K562 (cell line): ENCODE measurements at regions not wholly inside any gene's neighbourhood (a gene's known extent, or its start where the extent isn't known, plus 50 kb on each side); places are given as distances from the start of the nearest gene placed in this dataset.

Experiments
- ATAC-seq: fragments of 200-7000 bp; cut with Tn5 transposase; 3 replicates; pipeline ENCODE4 v1.9.1; 2020; ENCODE audit warnings: moderate library complexity
- BruUV-seq: library from RNA; stranded (reverse); fragments of 400-500 nt; replicated peaks from 2 replicates; lab custom pipeline; 2021; lab: Mats Ljungman, UMichigan
- CTCF ChIA-PET: fragments of 300-600 bp; formaldehyde crosslinking; extraction: SDS; loops from one replicate; lab custom pipeline; 2021; ENCODE audit warnings: low intra/inter-chr PET ratio; lab: Yijun Ruan, JAX
- POLR2A ChIA-PET: fragments of 300-600, 350-650 bp; sonication (Branson Sonifier 250); formaldehyde crosslinking; extraction: SDS; loops from one replicate; lab custom pipeline; 2021; ENCODE audit warnings: antibody characterized with exemption, inconsistent platforms; lab: Yijun Ruan, JAX
- DNase-seq, 4 experiments: peaks; one replicate each; pipeline versions ENCODE4 v3.0.0 to v3.0.0-alpha.2; 2011 to 2018; ENCODE audit warnings: low spot score in 3 of 4, mixed read lengths in 3 of 4; ENCODE audit errors: extremely low read depth in 1 of 4
- FAIRE-seq: peaks from 2 replicates; lab custom pipeline; 2011; peaks lifted over from hg19 to GRCh38; lab: Jason Lieb, UNC
- H2AFZ ChIP-seq: 2 replicates; pipeline ENCODE4 v1.6.0; 2011; ENCODE audit warnings: low read depth, low read length, control low read depth, inconsistent platforms
- H3K27ac ChIP-seq: fragments of 200-600 bp; 3 replicates; pipeline ENCODE4 v1.8.0; 2011; ENCODE audit warnings: low read depth, mild to moderate bottlenecking, control low read depth, inconsistent platforms, low read length, moderate library complexity, mixed read lengths; ENCODE audit errors: extremely low read depth
- H3K27me3 ChIP-seq, 2 experiments: fragments of 300-600 bp in 1 of 2; 2 replicates in 1 of 2; 3 replicates in 1 of 2; pipeline versions ENCODE4 v1.6.0 to v1.8.0; 2011; ENCODE audit warnings: inconsistent platforms in 2 of 2, low read length in 2 of 2, mild to moderate bottlenecking in 1 of 2, mixed read lengths in 1 of 2, moderate library complexity in 1 of 2; ENCODE audit not compliant: control insufficient read depth in 2 of 2, insufficient read depth in 2 of 2
- H3K36me3 ChIP-seq: fragments of 300-600 bp; 3 replicates; pipeline ENCODE4 v1.8.0; 2011; ENCODE audit warnings: mild to moderate bottlenecking, low read length, inconsistent platforms; ENCODE audit not compliant: control insufficient read depth, insufficient read depth
- H3K4me1 ChIP-seq, 2 experiments: fragments of 200-600 bp in 1 of 2; replicated peaks in 1 of 2; 2 replicates in 1 of 2; 3 replicates in 1 of 2; pipeline versions ENCODE4 v1.5.1 to v1.8.0; 2011; ENCODE audit warnings: inconsistent platforms in 2 of 2, low read length in 2 of 2, mild to moderate bottlenecking in 1 of 2, mixed read lengths in 1 of 2, moderate library complexity in 1 of 2; ENCODE audit not compliant: control insufficient read depth in 2 of 2, insufficient read depth in 2 of 2
- H3K4me2 ChIP-seq: 2 replicates; pipeline ENCODE4 v1.6.1; 2011; ENCODE audit warnings: low read length, control low read depth, inconsistent platforms, mixed read lengths; ENCODE audit not compliant: insufficient read depth
- H3K4me3 ChIP-seq: fragments of 200-600 bp; sonication (generic), shearing (Covaris generic); 2 replicates; pipeline ENCODE4 v1.5.1; 2016; ENCODE audit warnings: control low read depth, inconsistent platforms
- H3K79me2 ChIP-seq: fragments of 200-600 bp; 3 replicates; pipeline ENCODE4 v1.8.0; 2011; ENCODE audit warnings: low read length, inconsistent platforms; ENCODE audit not compliant: control insufficient read depth, insufficient read depth
- H3K9ac ChIP-seq, 2 experiments: 2 replicates each; pipeline versions ENCODE4 v1.6.0 to v1.6.1; 2011; ENCODE audit warnings: low read depth in 2 of 2, low read length in 2 of 2, control low read depth in 1 of 2, inconsistent platforms in 1 of 2, mild to moderate bottlenecking in 1 of 2, mixed read lengths in 1 of 2; ENCODE audit not compliant: insufficient read depth in 1 of 2
- H3K9me1 ChIP-seq: one replicate; pipeline ENCODE4 v1.6.0; 2011; ENCODE audit warnings: inconsistent platforms, mild to moderate bottlenecking, low read length, moderate library complexity; ENCODE audit not compliant: control insufficient read depth, insufficient read depth
- H3K9me3 ChIP-seq: replicated peaks from 2 replicates; pipeline ENCODE4 v1.5.1; 2011; ENCODE audit warnings: low read depth, low read length, inconsistent platforms; ENCODE audit not compliant: control insufficient read depth, insufficient read depth
- H4K20me1 ChIP-seq: replicated peaks from 2 replicates; pipeline ENCODE4 v1.6.1; 2011; ENCODE audit warnings: low read length, inconsistent platforms, mixed read lengths; ENCODE audit not compliant: control insufficient read depth, insufficient read depth
- ELF1 ChIP-seq: fragments of 200-800 bp; sonication (Bioruptor generic); IDR thresholded peaks from 2 replicates; pipeline ENCODE4 v1.6.1; 2016; ENCODE audit warnings: missing genetic modification characterization, missing compliant biosample characterization
- FOXA1 ChIP-seq: fragments of 450-650 bp; IDR thresholded peaks from 2 replicates; pipeline ENCODE4 v1.6.1; 2016; ENCODE audit warnings: mild to moderate bottlenecking, borderline replicate concordance
- GTF2A2 ChIP-seq: IDR thresholded peaks from 2 replicates; pipeline ENCODE4 v1.6.1; 2016; ENCODE audit warnings: mild to moderate bottlenecking, missing genetic modification characterization, missing compliant biosample characterization
- LARP7 ChIP-seq: fragments of 450-650 bp; IDR thresholded peaks from 2 replicates; pipeline ENCODE4 v1.6.1; 2016
- MTA2 ChIP-seq: fragments of 450-650 bp; IDR thresholded peaks from 2 replicates; pipeline ENCODE4 v1.6.1; 2016; ENCODE audit warnings: low read depth
- NFE2L1 ChIP-seq: fragments of 450-650 bp; IDR thresholded peaks from 2 replicates; pipeline ENCODE4 v1.6.1; 2016; ENCODE audit warnings: missing genetic modification characterization, low read depth, mild to moderate bottlenecking, missing compliant biosample characterization, moderate library complexity, borderline replicate concordance
- SREBF1 ChIP-seq: fragments of 150-350 bp; IDR thresholded peaks from 2 replicates; pipeline ENCODE4 v1.6.1; 2014; ENCODE audit warnings: antibody characterized with exemption, low read depth, low read length, borderline replicate concordance
- SREBF2 ChIP-seq: sonication (generic); formaldehyde crosslinking; IDR thresholded peaks from 2 replicates; pipeline ENCODE4 v1.4.0; 2020; ENCODE audit warnings: mild to moderate bottlenecking, missing genetic modification reagents
- ZBED1 ChIP-seq: IDR thresholded peaks from 2 replicates; pipeline ENCODE4 v1.6.1; 2014
- ZZZ3 ChIP-seq: fragments of 450-650 bp; IDR thresholded peaks from 2 replicates; pipeline ENCODE4 v1.6.1; 2016; ENCODE audit warnings: antibody characterized with exemption, mild to moderate bottlenecking, moderate library complexity
- WGBS: fragments of 100-300 bp; shearing (Covaris generic); methylation state at CpG from one replicate; pipeline ENCODE4 v1.1.6; 2016; ENCODE audit warnings: low coverage, mixed read lengths; ENCODE audit not compliant: insufficient coverage; ENCODE audit errors: missing lambda C conversion rate; 5-methylcytosine and 5-hydroxymethylcytosine counted together
- in situ Hi-C: fragments of 300-500 bp; cut with MboI; formaldehyde crosslinking; loops from 4 replicates; pipeline ENCODE4 v1.15.0; 2018; ENCODE audit warnings: inconsistent platforms, mixed read lengths
- intact Hi-C: fragments of 100-400 bp; cut with micrococcal nuclease; formaldehyde crosslinking; loops from 2 replicates; pipeline ENCODE4 v1.14.2; 2022
- TF ChIP-seq, protein P1 (sequence below): fragments of 250-450 bp; sonication (Bioruptor Pico); IDR thresholded peaks from 2 replicates; pipeline ENCODE4 v1.4.0; 2020; ENCODE audit warnings: mild to moderate bottlenecking

DNA sequence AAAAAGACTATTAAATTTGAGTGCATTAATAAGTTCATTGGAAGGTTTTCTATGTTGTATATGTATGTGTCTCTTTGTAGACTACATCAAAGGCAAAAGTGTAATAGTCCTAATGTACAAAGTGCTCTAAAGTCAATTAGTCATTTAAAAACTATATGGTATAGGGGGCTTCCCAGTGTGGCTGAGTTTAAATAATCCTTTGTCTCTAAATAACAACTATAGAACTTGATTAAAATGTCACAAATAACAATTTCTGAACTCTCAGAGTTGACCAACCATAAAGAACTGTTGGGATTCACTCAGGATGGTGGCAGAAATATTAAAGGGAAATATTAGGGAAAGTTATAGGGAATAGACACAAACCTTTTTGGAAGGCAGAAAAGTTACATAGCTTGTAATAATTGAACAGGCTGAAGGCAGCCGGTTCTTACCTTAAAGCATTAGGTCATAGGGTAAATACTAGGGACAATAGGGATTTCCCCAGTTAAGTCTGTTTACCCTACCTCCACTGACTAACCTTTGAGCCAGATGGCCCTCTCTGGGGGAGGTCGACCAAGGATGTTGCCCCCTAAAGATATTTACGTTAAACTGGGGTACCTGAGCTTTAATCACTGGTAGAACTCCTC lies 1054.2 kb downstream of the ARAP2 start:
- no peak for FAIRE-seq
- Histone ChIP-seq H3K9ac (no peak overlapping the region), H3K9me3 (no peaks in the 10 kb centered on the region), H3K4me3 (no peak overlapping the region), H2AFZ (no peak overlapping the region), H4K20me1 (no peaks in the 10 kb centered on the region), H3K27me3 (no peaks in the 10 kb centered on the region), H3K36me3 (no peaks in the 10 kb centered on the region), H3K9me1 (no peaks in the 10 kb centered on the region), H3K79me2 (no peaks in the 10 kb centered on the region), H3K27ac (no peak overlapping the region), H3K4me1 (no peaks in the 10 kb centered on the region), H3K4me2 (no peak overlapping the region)
- TF ChIP-seq FOXA1 (no peak), SREBF1 (no peak), GTF2A2 (tag) (no peak), ZZZ3 (no peak), LARP7 (no peak), ZBED1 (no peak)
- in situ Hi-C loops (no loop called here), intact Hi-C loops (no loop called here)
- ChIA-PET POLR2A (no interaction called here), CTCF (no interaction called here)
- WGBS, result 4% methylated on average over 3 of the region's 3 CpGs
- ATAC-seq, result no peak
- BruUV-seq, result no TSS peak
- no peak for DNase-seq

DNA sequence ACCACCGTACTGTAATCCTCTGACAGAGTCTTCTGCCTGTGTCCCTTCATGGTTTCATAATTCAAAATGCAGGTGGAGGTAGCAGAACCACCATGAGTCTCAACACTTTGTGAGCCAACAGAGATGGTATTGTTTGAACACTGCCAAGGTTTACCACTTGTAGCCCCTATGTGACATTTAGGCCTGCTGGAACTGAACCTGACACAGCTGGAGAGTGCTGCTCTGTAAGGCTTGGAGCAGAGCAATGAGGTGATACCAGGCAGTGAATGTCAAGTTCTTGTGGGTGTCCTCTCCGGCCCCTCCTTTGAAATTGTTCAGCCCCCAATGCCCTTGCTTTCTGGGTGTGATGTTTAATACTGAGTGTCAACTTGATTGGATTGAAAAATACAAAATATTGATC lies 1042.9 kb downstream of the ARAP2 start:
- Histone ChIP-seq H3K4me3 (no peak overlapping the region), H3K9me1 (no peaks in the 10 kb centered on the region), H3K4me2 (no peak overlapping the region), H3K4me1 (no peaks in the 10 kb centered on the region), H3K9ac (no peak overlapping the region), H2AFZ (no peak overlapping the region), H3K36me3 (no peaks in the 10 kb centered on the region), H3K79me2 (no peaks in the 10 kb centered on the region), H4K20me1 (no peaks in the 10 kb centered on the region), H3K27ac (no peak overlapping the region), H3K9me3 (no peaks in the 10 kb centered on the region), H3K27me3 (no peaks in the 10 kb centered on the region)
- DNase-seq (no peak), ATAC-seq (no peak), FAIRE-seq (no peak)
- intact Hi-C loops (no loop called here), in situ Hi-C loops (no loop called here)
- no TSS peak for BruUV-seq
- ChIA-PET CTCF (no interaction called here), POLR2A (no interaction called here)
- TF ChIP-seq, protein P1, sequence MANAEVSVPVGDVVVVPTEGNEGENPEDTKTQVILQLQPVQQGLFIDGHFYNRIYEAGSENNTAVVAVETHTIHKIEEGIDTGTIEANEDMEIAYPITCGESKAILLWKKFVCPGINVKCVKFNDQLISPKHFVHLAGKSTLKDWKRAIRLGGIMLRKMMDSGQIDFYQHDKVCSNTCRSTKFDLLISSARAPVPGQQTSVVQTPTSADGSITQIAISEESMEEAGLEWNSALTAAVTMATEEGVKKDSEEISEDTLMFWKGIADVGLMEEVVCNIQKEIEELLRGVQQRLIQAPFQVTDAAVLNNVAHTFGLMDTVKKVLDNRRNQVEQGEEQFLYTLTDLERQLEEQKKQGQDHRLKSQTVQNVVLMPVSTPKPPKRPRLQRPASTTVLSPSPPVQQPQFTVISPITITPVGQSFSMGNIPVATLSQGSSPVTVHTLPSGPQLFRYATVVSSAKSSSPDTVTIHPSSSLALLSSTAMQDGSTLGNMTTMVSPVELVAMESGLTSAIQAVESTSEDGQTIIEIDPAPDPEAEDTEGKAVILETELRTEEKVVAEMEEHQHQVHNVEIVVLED (CRISPR knock-in tag), result no peak
- TF ChIP-seq ELF1 (tag) (no peak), SREBF2 (CRISPR knock-in tag) (no peak), MTA2 (no peak), NFE2L1 (tag) (no peak)
- WGBS, result 0% methylated on average over 2 of the region's 2 CpGs
